Lung (tissue), 11 donors: ENCODE measurements at regions not wholly inside any gene's neighbourhood (a gene's known extent, or its start where the extent isn't known, plus 50 kb on each side); places are given as distances from the start of the nearest gene placed in this dataset.

Experiments
- ATAC-seq: fragments of 200-7000 bp; cut with Tn5 transposase; one replicate; pipeline ENCODE4 v1.9.1; 2020; ENCODE audit warnings: moderate number of reproducible peaks; ENCODE audit not compliant: insufficient read depth, low FRiP score
- DNase-seq, 3 donors: peaks; one replicate each; pipeline ENCODE4 v3.0.0-alpha.2; 2013 to 2017
- H3K27ac ChIP-seq, 2 donors: one replicate each; pipeline ENCODE4 v1.5.1; 2013; ENCODE audit warnings: mild to moderate bottlenecking in 2 of 2, moderate library complexity in 2 of 2, control low read depth in 1 of 2, inconsistent platforms in 1 of 2, low read depth in 1 of 2, low read length in 1 of 2
- H3K27me3 ChIP-seq, 3 donors: one replicate each; pipeline ENCODE4 v1.5.1; 2013; ENCODE audit warnings: low read length in 2 of 3; ENCODE audit not compliant: control insufficient read depth in 3 of 3, insufficient read depth in 3 of 3
- H3K36me3 ChIP-seq, 4 donors: one replicate each; pipeline ENCODE4 v1.5.1; 2013; ENCODE audit warnings: low read length in 4 of 4, mild to moderate bottlenecking in 1 of 4, moderate library complexity in 1 of 4; ENCODE audit not compliant: control insufficient read depth in 4 of 4, insufficient read depth in 4 of 4
- H3K4me1 ChIP-seq, 5 donors: one replicate each; pipeline ENCODE4 v1.5.1; 2013; ENCODE audit warnings: low read length in 5 of 5, mild to moderate bottlenecking in 2 of 5, moderate library complexity in 1 of 5; ENCODE audit not compliant: control insufficient read depth in 5 of 5, insufficient read depth in 5 of 5
- H3K4me3 ChIP-seq: one replicate; pipeline ENCODE4 v1.5.1; 2013; ENCODE audit warnings: mild to moderate bottlenecking, control low read depth, moderate library complexity
- H3K9ac ChIP-seq, 2 donors: one replicate each; pipeline ENCODE4 v1.5.1; 2013; ENCODE audit warnings: low read length in 2 of 2, control low read depth in 1 of 2; ENCODE audit not compliant: insufficient read depth in 1 of 2
- H3K9me3 ChIP-seq, 4 donors: one replicate each; pipeline ENCODE4 v1.5.1; 2013; ENCODE audit warnings: low read length in 3 of 4, mild to moderate bottlenecking in 1 of 4, moderate library complexity in 1 of 4; ENCODE audit not compliant: control insufficient read depth in 4 of 4, insufficient read depth in 3 of 4
- CTCF ChIP-seq: IDR thresholded peaks from 2 replicates; pipeline ENCODE4 v1.5.1; 2012; ENCODE audit warnings: mild to moderate bottlenecking; ENCODE audit errors: control extremely low read depth, extremely low read depth
- WGBS, 2 donors: extraction: QIAGEN DNeasy Blood & Tissue Kit; methylation state at CpG; one replicate each; pipeline ENCODE4 v1.1.7; 2013; 5-methylcytosine and 5-hydroxymethylcytosine counted together
- donor health status: control.
- donor health status: control.
- donor health status: Bipolar disorder and iron deficiency.
- donor health status: healthy.
- donor health status: DM: yes; HTN: yes; CAD: no.

GRCh38 chr10:64515970-64516699 is 994.9 kb downstream of the REEP3 start:
- WGBS, 2 donors: 36 to 43% methylated on average over 2 of the region's 2 CpGs

GRCh38 chr10:64518456-64518855 is 997.3 kb downstream of the REEP3 start:
- Histone ChIP-seq H3K4me1 (no peaks in the 10 kb centered on the region), H3K27ac (no peak overlapping the region), H3K9ac (no peak overlapping the region), H3K4me3 (no peak overlapping the region), H3K27me3 (no peaks in the 10 kb centered on the region), H3K9me3 (no peaks in the 10 kb centered on the region), H3K36me3 (no peaks in the 10 kb centered on the region)
- no peak for ATAC-seq
- DNase-seq: no peak
- WGBS, 2 donors: 73 to 95% methylated on average over 2 of the region's 2 CpGs
- TF ChIP-seq CTCF: no peak

More at GRCh38 chr10:64515970-64516699, 994.9 kb downstream of the REEP3 start:
- DNase-seq (no peak), ATAC-seq (no peak)
- Histone ChIP-seq H3K9me3 (no peaks in the 10 kb centered on the region), H3K4me1 (no peaks in the 10 kb centered on the region), H3K9ac (no peak overlapping the region), H3K27ac (no peak overlapping the region), H3K36me3 (no peaks in the 10 kb centered on the region), H3K27me3 (no peaks in the 10 kb centered on the region), H3K4me3 (no peak overlapping the region)
- TF ChIP-seq CTCF: no peak

GRCh38 chr10:64519427-64519826 is 998.2 kb downstream of the REEP3 start:
- H3K36me3 ChIP-seq: no peaks in the 10 kb centered on the region
- no peak overlapping the region for H3K9ac ChIP-seq
- no peaks in the 10 kb centered on the region for H3K4me1 ChIP-seq
- no peak overlapping the region for H3K27ac ChIP-seq
- no peak for DNase-seq
- WGBS, 2 donors: 36 to 62% methylated on average over 2 of the region's 2 CpGs
- no peaks in the 10 kb centered on the region for H3K27me3 ChIP-seq
- H3K9me3 ChIP-seq: no peaks in the 10 kb centered on the region
- no peak for TF ChIP-seq CTCF
- no peak for ATAC-seq
- H3K4me3 ChIP-seq: no peak overlapping the region

GRCh38 chr10:64519831-64520230 is 998.6 kb downstream of the REEP3 start:
- H3K9ac ChIP-seq: no peak overlapping the region
- no peak overlapping the region for H3K4me3 ChIP-seq
- no peaks in the 10 kb centered on the region for H3K27me3 ChIP-seq
- no peaks in the 10 kb centered on the region for H3K9me3 ChIP-seq
- no peak overlapping the region for H3K27ac ChIP-seq
- no peaks in the 10 kb centered on the region for H3K36me3 ChIP-seq
- H3K4me1 ChIP-seq: no peaks in the 10 kb centered on the region
- WGBS, 2 donors: 78 to 81% methylated on average over 1 of the region's 1 CpG
- no peak for DNase-seq
- no peak for ATAC-seq
- no peak for TF ChIP-seq CTCF
